HEK293T (cell line): ENCODE measurements at regions not wholly inside any gene's neighbourhood (a gene's known extent, or its start where the extent isn't known, plus 50 kb on each side); places are given as distances from the start of the nearest gene placed in this dataset.

Experiments used
- BHLHE40 ChIP-seq: fragments of 450-650 bp; IDR thresholded peaks from 2 replicates; pipeline ENCODE4 v1.6.1; 2016; ENCODE audit warnings: mild to moderate bottlenecking, moderate library complexity, borderline replicate concordance
- ELF4 ChIP-seq: fragments of 450-650 bp; IDR thresholded peaks from 2 replicates; pipeline ENCODE4 v1.6.1; 2017; ENCODE audit warnings: antibody characterized with exemption
- FOXK2 ChIP-seq: fragments of 450-650 bp; IDR thresholded peaks from 2 replicates; pipeline ENCODE4 v1.6.1; 2016; ENCODE audit warnings: mild to moderate bottlenecking
- FOXM1 ChIP-seq: fragments of 450-650 bp; IDR thresholded peaks from 2 replicates; pipeline ENCODE4 v1.6.1; 2017; ENCODE audit warnings: mild to moderate bottlenecking, borderline replicate concordance
- HDGF ChIP-seq: fragments of 450-650 bp; IDR thresholded peaks from 2 replicates; pipeline ENCODE4 v1.6.1; 2017; ENCODE audit warnings: antibody characterized with exemption, borderline replicate concordance
- L3MBTL2 ChIP-seq: fragments of 450-650 bp; conservative IDR thresholded peaks from 2 replicates; pipeline ENCODE4 v1.6.1; 2016; ENCODE audit warnings: mild to moderate bottlenecking
- LEF1 ChIP-seq: fragments of 450-650 bp; IDR thresholded peaks from 2 replicates; pipeline ENCODE4 v1.6.1; 2017; ENCODE audit warnings: mild to moderate bottlenecking, borderline replicate concordance
- NFRKB ChIP-seq: fragments of 450-650 bp; IDR thresholded peaks from 2 replicates; pipeline ENCODE4 v1.6.1; 2016; ENCODE audit warnings: mild to moderate bottlenecking, moderate library complexity
- SP1 ChIP-seq: fragments of 450-650 bp; IDR thresholded peaks from 2 replicates; pipeline ENCODE4 v1.6.1; 2017
- TARDBP ChIP-seq: fragments of 450-650 bp; IDR thresholded peaks from 2 replicates; pipeline ENCODE4 v1.6.1; 2016
- ZNF384 ChIP-seq: fragments of 450-650 bp; IDR thresholded peaks from 2 replicates; pipeline ENCODE4 v1.6.1; 2016
- TF ChIP-seq, protein P1 (sequence below): fragments of 450-650 bp; IDR thresholded peaks from 2 replicates; pipeline ENCODE4 v1.6.1; 2016

DNA sequence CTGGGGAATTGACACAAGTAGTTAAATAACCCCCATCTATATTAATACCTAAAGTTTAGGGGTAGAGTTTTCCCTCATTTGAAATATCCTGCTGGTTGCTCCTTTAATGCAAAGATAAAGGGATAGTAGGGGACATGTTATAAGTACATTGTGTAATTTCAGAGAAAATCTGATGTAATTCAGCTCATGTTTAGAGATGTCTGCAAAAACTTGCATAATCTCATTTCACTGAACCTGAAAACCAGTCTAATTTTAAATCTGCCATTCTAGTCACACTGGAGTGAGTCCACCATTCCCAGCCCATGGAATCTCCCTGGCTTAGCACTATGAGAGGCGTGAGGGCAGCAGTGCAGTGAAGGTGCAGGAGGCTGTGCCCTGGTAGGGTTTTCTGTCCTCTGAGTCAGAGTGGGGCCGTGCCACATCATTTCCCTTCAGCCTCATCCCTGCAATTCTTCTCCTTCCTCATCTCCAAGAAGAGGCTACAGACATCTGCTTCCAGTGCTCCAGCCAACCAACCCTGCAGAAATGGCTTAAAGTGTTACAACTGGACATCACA, 246.3 kb upstream of the UMPS start:
- TF ChIP-seq LEF1 (no peak), ZNF384 (no peak), L3MBTL2 (no peak), NFRKB (no peak), BHLHE40 (no peak), FOXK2 (no peak), ELF4 (no peak), TARDBP (no peak), SP1 (no peak), HDGF (no peak), FOXM1 (no peak)
- TF ChIP-seq, protein P1, sequence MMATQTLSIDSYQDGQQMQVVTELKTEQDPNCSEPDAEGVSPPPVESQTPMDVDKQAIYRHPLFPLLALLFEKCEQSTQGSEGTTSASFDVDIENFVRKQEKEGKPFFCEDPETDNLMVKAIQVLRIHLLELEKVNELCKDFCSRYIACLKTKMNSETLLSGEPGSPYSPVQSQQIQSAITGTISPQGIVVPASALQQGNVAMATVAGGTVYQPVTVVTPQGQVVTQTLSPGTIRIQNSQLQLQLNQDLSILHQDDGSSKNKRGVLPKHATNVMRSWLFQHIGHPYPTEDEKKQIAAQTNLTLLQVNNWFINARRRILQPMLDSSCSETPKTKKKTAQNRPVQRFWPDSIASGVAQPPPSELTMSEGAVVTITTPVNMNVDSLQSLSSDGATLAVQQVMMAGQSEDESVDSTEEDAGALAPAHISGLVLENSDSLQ, result no peak
